ENCODE measurements at regions not wholly inside any gene's neighbourhood (a gene's known extent, or its start where the extent isn't known, plus 50 kb on each side); places are given as distances from the start of the nearest gene placed in this dataset.
"Not testable (repeated sequence)": the region's sequence is repeated elsewhere in the genome, so short reads cannot be mapped to it uniquely, and the experiment has no call there.

GRCh38 chr2:143843686-143844085 is 676.2 kb downstream of the ZEB2 start:
- Histone ChIP-seq H3K36me3 (replicated peaks) (no peaks in the 10 kb centered on the region), H3K27ac (no peak overlapping the region), H3K27me3 (replicated peaks) (no peaks in the 10 kb centered on the region), H3K4me3 (ENCODE audit: low read depth, low read length) (no peak overlapping the region)
- no peak for TF ChIP-seq CTCF (IDR thresholded peaks at IDR 0.05; ENCODE audit: low read depth, low read length, missing control alignments)
- in situ Hi-C loops (cut with HindIII; ENCODE audit: low pct_ligation_motif_present, low sequenced_read_pairs) = no loop called here
- DNase-seq = no peak

- Histone ChIP-seq H3K36me3 (replicated peaks) (no peaks in the 10 kb centered on the region), H3K27me3 (replicated peaks) (no peaks in the 10 kb centered on the region), H3K27ac (no peak overlapping the region), H3K4me3 (ENCODE audit: low read depth, low read length) (no peak overlapping the region)
- TF ChIP-seq CTCF (IDR thresholded peaks at IDR 0.05; ENCODE audit: low read depth, low read length, missing control alignments) = no peak
- in situ Hi-C loops (cut with HindIII; ENCODE audit: low pct_ligation_motif_present, low sequenced_read_pairs) = no loop called here
- no peak for DNase-seq
Measured at GRCh38 chr2:143842836-143843235, 677.1 kb downstream of the ZEB2 start.

- no peak for DNase-seq
- H3K27ac ChIP-seq = no peak overlapping the region
- no peaks in the 10 kb centered on the region for H3K36me3 ChIP-seq (replicated peaks)
- H3K4me3 ChIP-seq (ENCODE audit: low read depth, low read length) = no peak overlapping the region
- H3K27me3 ChIP-seq (replicated peaks) = no peaks in the 10 kb centered on the region
- peak; percentile 52 for TF ChIP-seq CTCF (IDR thresholded peaks at IDR 0.05; ENCODE audit: low read depth, low read length, missing control alignments)
- in situ Hi-C loops (cut with HindIII; ENCODE audit: low pct_ligation_motif_present, low sequenced_read_pairs) = no loop called here
Measured at GRCh38 chr2:143841935-143842334, 678.0 kb downstream of the ZEB2 start.

- no peak overlapping the region for H3K27ac ChIP-seq
- H3K36me3 ChIP-seq (replicated peaks) = no peaks in the 10 kb centered on the region
- H3K27me3 ChIP-seq (replicated peaks) = no peaks in the 10 kb centered on the region
- in situ Hi-C loops (cut with HindIII; ENCODE audit: low pct_ligation_motif_present, low sequenced_read_pairs) = no loop called here
- no peak overlapping the region for H3K4me3 ChIP-seq (ENCODE audit: low read depth, low read length)
- TF ChIP-seq CTCF (IDR thresholded peaks at IDR 0.05; ENCODE audit: low read depth, low read length, missing control alignments) = no peak
- DNase-seq = no peak
Measured at GRCh38 chr2:143840601-143841000, 679.3 kb downstream of the ZEB2 start.

GRCh38 chr2:143840194-143840593 is 679.7 kb downstream of the ZEB2 start:
- Histone ChIP-seq H3K27ac (no peak overlapping the region), H3K4me3 (ENCODE audit: low read depth, low read length) (no peak overlapping the region), H3K36me3 (replicated peaks) (no peaks in the 10 kb centered on the region), H3K27me3 (replicated peaks) (no peaks in the 10 kb centered on the region)
- DNase-seq = no peak
- TF ChIP-seq CTCF (IDR thresholded peaks at IDR 0.05; ENCODE audit: low read depth, low read length, missing control alignments) = no peak
- in situ Hi-C loops (cut with HindIII; ENCODE audit: low pct_ligation_motif_present, low sequenced_read_pairs) = no loop called here

GRCh38 chr2:143839456-143839855 is 680.5 kb downstream of the ZEB2 start:
- no peak for TF ChIP-seq CTCF (IDR thresholded peaks at IDR 0.05; ENCODE audit: low read depth, low read length, missing control alignments)
- Histone ChIP-seq H3K27ac (no peak overlapping the region), H3K27me3 (replicated peaks) (no peaks in the 10 kb centered on the region), H3K36me3 (replicated peaks) (no peaks in the 10 kb centered on the region), H3K4me3 (ENCODE audit: low read depth, low read length) (no peak overlapping the region)
- in situ Hi-C loops (cut with HindIII; ENCODE audit: low pct_ligation_motif_present, low sequenced_read_pairs) = no loop called here
- DNase-seq = no peak

GRCh38 chr2:143837055-143837454 is 682.9 kb downstream of the ZEB2 start:
- H3K27ac ChIP-seq; H3K36me3 ChIP-seq (replicated peaks); H3K27me3 ChIP-seq (replicated peaks); DNase-seq; H3K4me3 ChIP-seq (ENCODE audit: low read depth, low read length); in situ Hi-C loops (cut with HindIII; ENCODE audit: low pct_ligation_motif_present, low sequenced_read_pairs): not testable (repeated sequence)

Data from brain microvascular endothelial cell (primary cell).